ENCODE measurements at regions not wholly inside any gene's neighbourhood (a gene's known extent, or its start where the extent isn't known, plus 50 kb on each side); places are given as distances from the start of the nearest gene placed in this dataset.

GRCh38 chr16:79651363-79651762 lies 50.8 kb upstream of the MAF start:
- no TSS peak for BruUV-seq (replicated peaks)
- DNase-seq, result no peak
- H3K9me3 ChIP-seq, result no peaks in the 10 kb centered on the region
- no peaks in the 10 kb centered on the region; the same call in 1 of the 2 replicates for H3K27me3 ChIP-seq (replicated peaks; ENCODE audit: control insufficient read depth, insufficient read depth, low read length)
- CTCF ChIA-PET, result no interaction called here
- no peaks in the 10 kb centered on the region for H3K36me3 ChIP-seq (ENCODE audit: control insufficient read depth, insufficient read depth, low read length)
- TF ChIP-seq CTCF (IDR thresholded peaks at IDR 0.05; ENCODE audit: insufficient read depth in 1 of 2, low read depth in 1 of 2, low read length in 1 of 2, severe bottlenecking in 1 of 2, unreplicated experiment in 1 of 2), result no peak
- intact Hi-C loops (cut with micrococcal nuclease; ENCODE audit: unreplicated experiment), result no loop called here
- Mint-ChIP-seq H3K27me3 (ENCODE audit: insufficient read depth, unreplicated experiment) (no peaks in the 10 kb centered on the region), H3K9me3 (ENCODE audit: unreplicated experiment) (no peaks in the 10 kb centered on the region), H3K4me1 (ENCODE audit: low read depth, unreplicated experiment) (no peaks in the 10 kb centered on the region), H3K27ac (ENCODE audit: unreplicated experiment) (no peak overlapping the region), H3K4me3 (ENCODE audit: unreplicated experiment) (no peak overlapping the region), H3K36me3 (ENCODE audit: insufficient read depth, unreplicated experiment) (no peaks in the 10 kb centered on the region)
- H3K4me1 ChIP-seq, result no peaks in the 10 kb centered on the region
- POLR2A ChIA-PET, result no interaction called here
- H3K4me3 ChIP-seq (ENCODE audit: low read depth, low read length), result no peak overlapping the region

Measured in Caco-2 (cell line).